ENCODE measurements at regions not wholly inside any gene's neighbourhood (a gene's known extent, or its start where the extent isn't known, plus 50 kb on each side); places are given as distances from the start of the nearest gene placed in this dataset.
A peak's percentile ranks its signal among the peaks of the same experiment; 100 is the strongest.
"Not testable (repeated sequence)": the region's sequence is repeated elsewhere in the genome, so short reads cannot be mapped to it uniquely, and the experiment has no call there.

DNA sequence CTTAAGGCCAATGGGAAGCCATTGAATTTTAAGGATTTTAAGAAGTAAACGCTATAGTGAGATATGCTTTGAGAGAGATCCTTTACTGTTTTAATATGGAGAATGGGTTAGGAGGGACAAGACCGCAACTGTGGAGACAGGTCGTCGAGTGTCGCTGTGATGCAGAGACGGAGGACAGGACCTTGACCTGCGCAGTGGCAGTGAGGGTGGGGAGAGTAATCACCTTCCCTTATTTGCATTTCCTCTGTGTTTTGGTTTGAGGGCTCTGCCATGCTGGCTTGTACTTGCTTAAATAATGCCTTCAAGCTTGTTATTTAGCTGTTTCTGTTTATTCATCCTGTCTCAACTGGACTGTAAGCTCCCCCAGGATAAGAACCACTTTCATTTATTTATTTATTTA lies 345.0 kb downstream of the FBXW7 start:
- H3K27ac Mint-ChIP-seq = no peak overlapping the region
- no peak overlapping the region for H3K4me3 Mint-ChIP-seq
- no peaks in the 10 kb centered on the region for H3K9me3 Mint-ChIP-seq
- H3K27me3 Mint-ChIP-seq = no peaks in the 10 kb centered on the region
- H3K4me1 Mint-ChIP-seq (ENCODE audit: low read depth) = peaks cover 10% of the 10 kb centered on the region
- H3K36me3 Mint-ChIP-seq (ENCODE audit: low read depth) = no peaks in the 10 kb centered on the region

DNA sequence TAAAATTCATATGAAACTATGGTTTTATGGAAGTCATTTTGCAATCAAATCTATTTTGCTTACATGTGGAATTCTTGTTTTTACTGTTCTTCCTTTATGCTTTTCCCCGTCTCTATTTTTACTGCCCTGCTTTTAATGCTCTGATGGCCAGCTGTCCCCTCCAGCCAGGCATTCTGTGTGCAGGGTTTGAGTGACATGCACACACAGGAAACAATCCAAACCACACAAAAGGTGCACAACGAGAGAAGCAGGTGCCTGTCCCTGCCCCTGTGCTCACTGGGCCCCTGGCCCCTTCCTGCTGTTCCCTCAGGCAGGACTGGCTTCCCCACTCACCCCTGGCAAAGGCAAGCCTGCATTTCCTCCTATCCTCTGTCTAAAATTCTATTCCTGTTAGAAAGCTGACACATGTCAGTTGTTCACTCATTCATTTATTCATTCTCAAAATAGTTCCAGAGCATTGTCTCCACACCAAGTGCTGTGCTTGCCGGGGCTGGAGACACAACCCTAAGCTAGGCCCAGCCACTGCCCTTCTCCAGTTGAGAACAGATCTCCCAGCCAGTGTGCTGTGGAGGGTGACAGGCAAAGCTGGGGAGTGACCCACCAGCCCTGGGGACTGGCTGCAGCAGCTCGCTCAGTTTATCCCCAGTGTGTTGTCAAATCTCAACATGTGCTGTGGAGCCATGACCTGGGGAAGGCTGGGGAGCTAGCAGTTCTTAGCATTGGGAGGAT lies 346.3 kb downstream of the FBXW7 start:
- no peaks in the 10 kb centered on the region for H3K9me3 Mint-ChIP-seq
- no peaks in the 10 kb centered on the region for H3K27me3 Mint-ChIP-seq
- H3K36me3 Mint-ChIP-seq (ENCODE audit: low read depth) = no peaks in the 10 kb centered on the region
- H3K4me3 Mint-ChIP-seq = no peak overlapping the region
- H3K4me1 Mint-ChIP-seq (ENCODE audit: low read depth) = peaks cover 10% of the 10 kb centered on the region
- H3K27ac Mint-ChIP-seq = no peak overlapping the region

GRCh38 chr4:152188801-152189200 lies 347.1 kb downstream of the FBXW7 start:
- Mint-ChIP-seq H3K27ac (no peak overlapping the region), H3K36me3 (ENCODE audit: low read depth) (no peaks in the 10 kb centered on the region), H3K4me3 (no peak overlapping the region), H3K9me3 (no peaks in the 10 kb centered on the region), H3K27me3 (no peaks in the 10 kb centered on the region), H3K4me1 (ENCODE audit: low read depth) (peaks cover 10% of the 10 kb centered on the region)

DNA sequence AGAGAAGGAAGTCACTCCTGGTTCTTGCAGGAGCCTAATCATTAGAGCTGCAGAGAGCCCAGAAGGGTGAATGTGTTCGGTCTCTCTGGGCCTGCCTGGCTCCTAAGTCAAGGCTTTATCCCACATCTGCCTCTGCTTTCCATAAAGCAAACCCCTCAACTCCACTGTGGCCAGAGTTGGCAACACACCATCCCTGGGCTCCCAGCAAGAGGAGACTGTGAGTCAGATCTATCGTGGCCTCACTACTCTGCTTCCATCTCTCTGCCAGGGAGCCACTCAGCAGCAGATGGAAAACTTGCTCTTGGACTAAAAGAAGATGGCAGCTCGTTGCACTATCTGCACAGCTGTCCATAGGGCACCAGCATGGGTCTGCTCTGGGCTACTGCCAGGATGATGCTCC lies 348.2 kb downstream of the FBXW7 start:
- Mint-ChIP-seq H3K4me1 (ENCODE audit: low read depth) (peaks cover 18% of the 10 kb centered on the region), H3K4me3 (no peak overlapping the region), H3K27me3 (no peaks in the 10 kb centered on the region), H3K27ac (no peak overlapping the region), H3K36me3 (ENCODE audit: low read depth) (no peaks in the 10 kb centered on the region), H3K9me3 (no peaks in the 10 kb centered on the region)

DNA sequence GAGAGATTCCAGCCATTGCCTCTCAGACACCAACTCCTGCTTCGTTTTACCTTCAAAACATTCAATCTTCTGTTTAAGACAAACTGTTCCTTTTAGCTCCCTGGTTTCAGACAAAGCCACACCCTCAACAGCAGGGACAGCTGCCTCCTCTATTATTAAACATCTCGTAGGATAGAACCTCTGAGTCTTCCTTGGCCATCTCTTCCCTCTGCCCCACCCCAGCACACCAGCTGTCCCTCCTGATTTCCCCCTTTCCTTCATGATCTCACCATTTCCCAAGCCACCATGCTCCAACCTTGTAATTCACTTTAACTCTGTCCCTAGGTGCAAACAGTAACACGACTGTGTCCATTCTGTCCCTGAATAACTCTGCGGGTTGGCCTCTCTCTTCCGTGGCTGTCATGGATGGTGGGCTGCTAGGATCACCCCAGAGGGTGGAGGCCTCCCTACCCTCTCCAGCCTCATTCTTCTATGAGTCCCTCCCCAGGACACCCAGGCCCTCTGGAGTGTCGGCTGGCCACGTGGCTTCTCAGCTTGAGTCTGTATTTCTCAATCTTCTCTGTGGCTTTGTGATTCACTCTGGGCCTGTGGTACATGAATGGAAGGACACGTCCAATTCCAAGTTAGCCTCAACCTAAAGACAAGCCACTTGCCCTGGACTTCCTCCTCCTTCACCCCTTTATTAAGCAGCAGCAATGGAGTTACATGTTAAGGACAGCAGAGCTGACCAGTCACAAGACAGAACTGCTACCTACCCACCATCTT lies 349.9 kb downstream of the FBXW7 start:
- Mint-ChIP-seq H3K4me1 (ENCODE audit: low read depth) (peaks cover 18% of the 10 kb centered on the region), H3K9me3 (no peaks in the 10 kb centered on the region), H3K36me3 (ENCODE audit: low read depth) (no peaks in the 10 kb centered on the region), H3K27ac (no peak overlapping the region), H3K4me3 (no peak overlapping the region), H3K27me3 (no peaks in the 10 kb centered on the region)

- H3K4me1 Mint-ChIP-seq (ENCODE audit: low read depth) = peaks cover 11% of the 10 kb centered on the region
- no peak overlapping the region for H3K27ac Mint-ChIP-seq
- no peaks in the 10 kb centered on the region for H3K36me3 Mint-ChIP-seq (ENCODE audit: low read depth)
- no peak overlapping the region for H3K4me3 Mint-ChIP-seq
- no peaks in the 10 kb centered on the region for H3K9me3 Mint-ChIP-seq
- H3K27me3 Mint-ChIP-seq = no peaks in the 10 kb centered on the region
These were observed 354.7 kb downstream of the FBXW7 start for GRCh38 chr4:152181150-152181549.

GRCh38 chr4:152180369-152180768 lies 355.5 kb downstream of the FBXW7 start:
- Mint-ChIP-seq H3K27ac (no peak overlapping the region), H3K9me3 (no peaks in the 10 kb centered on the region), H3K4me1 (ENCODE audit: low read depth) (peaks cover 8% of the 10 kb centered on the region), H3K27me3 (no peaks in the 10 kb centered on the region), H3K4me3 (no peak overlapping the region), H3K36me3 (ENCODE audit: low read depth) (no peaks in the 10 kb centered on the region)

DNA sequence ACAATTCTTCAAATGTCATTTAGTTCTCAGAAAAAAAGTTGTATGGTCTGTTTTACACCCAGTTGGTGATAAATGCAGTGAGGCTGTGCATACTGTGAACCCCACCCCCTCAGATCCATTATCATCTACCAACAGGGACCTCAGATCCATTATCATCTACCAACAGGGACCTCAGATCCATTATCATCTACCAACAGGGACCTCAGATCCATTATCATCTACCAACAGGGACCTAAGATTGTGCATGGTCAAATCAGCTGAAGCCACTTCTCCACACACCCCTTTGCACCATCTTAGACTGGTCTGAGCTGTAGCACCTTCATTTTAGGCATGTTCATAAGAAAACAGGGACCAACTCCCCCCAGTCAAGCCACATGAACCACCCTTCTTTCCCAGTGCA lies 358.4 kb downstream of the FBXW7 start:
- H3K9me3 Mint-ChIP-seq; H3K4me1 Mint-ChIP-seq (ENCODE audit: low read depth); H3K4me3 Mint-ChIP-seq; H3K27me3 Mint-ChIP-seq; H3K27ac Mint-ChIP-seq; H3K36me3 Mint-ChIP-seq (ENCODE audit: low read depth): not testable (repeated sequence)

- no peaks in the 10 kb centered on the region for H3K27me3 Mint-ChIP-seq
- no peaks in the 10 kb centered on the region for H3K4me1 Mint-ChIP-seq (ENCODE audit: low read depth)
- H3K36me3 Mint-ChIP-seq (ENCODE audit: low read depth) = no peaks in the 10 kb centered on the region
- no peaks in the 10 kb centered on the region for H3K9me3 Mint-ChIP-seq
- H3K4me3 Mint-ChIP-seq = no peak overlapping the region
- peak overlapping the region; percentile 40 for H3K27ac Mint-ChIP-seq
These were observed 359.2 kb downstream of the FBXW7 start for GRCh38 chr4:152176627-152177214.

GRCh38 chr4:152175586-152175985 lies 360.3 kb downstream of the FBXW7 start:
- no peak overlapping the region for H3K27ac Mint-ChIP-seq
- H3K4me1 Mint-ChIP-seq (ENCODE audit: low read depth) = no peaks in the 10 kb centered on the region
- no peaks in the 10 kb centered on the region for H3K36me3 Mint-ChIP-seq (ENCODE audit: low read depth)
- no peaks in the 10 kb centered on the region for H3K9me3 Mint-ChIP-seq
- no peaks in the 10 kb centered on the region for H3K27me3 Mint-ChIP-seq
- H3K4me3 Mint-ChIP-seq = no peak overlapping the region

DNA sequence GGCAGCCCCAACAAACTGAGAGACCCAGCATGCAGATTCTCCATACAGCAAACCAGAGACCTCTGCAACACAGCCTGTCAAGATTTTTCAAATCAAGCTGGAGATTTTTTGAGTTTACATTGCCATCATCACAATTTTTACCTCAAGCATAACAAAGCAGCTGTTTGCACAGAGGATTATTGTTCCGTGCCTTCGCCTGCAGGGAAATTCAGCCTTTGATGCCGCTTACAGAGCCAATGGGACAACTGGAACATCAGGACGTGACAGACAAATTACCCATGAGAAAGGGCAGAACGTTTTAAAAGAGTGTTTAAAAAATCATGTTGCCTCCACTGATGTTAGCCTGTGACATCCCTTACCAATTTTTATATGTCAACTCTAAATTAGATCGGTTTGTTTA lies 363.7 kb downstream of the FBXW7 start:
- Mint-ChIP-seq H3K4me3 (no peak overlapping the region), H3K27me3 (no peaks in the 10 kb centered on the region), H3K27ac (no peak overlapping the region), H3K36me3 (ENCODE audit: low read depth) (no peaks in the 10 kb centered on the region), H3K9me3 (no peaks in the 10 kb centered on the region), H3K4me1 (ENCODE audit: low read depth) (no peaks in the 10 kb centered on the region)

DNA sequence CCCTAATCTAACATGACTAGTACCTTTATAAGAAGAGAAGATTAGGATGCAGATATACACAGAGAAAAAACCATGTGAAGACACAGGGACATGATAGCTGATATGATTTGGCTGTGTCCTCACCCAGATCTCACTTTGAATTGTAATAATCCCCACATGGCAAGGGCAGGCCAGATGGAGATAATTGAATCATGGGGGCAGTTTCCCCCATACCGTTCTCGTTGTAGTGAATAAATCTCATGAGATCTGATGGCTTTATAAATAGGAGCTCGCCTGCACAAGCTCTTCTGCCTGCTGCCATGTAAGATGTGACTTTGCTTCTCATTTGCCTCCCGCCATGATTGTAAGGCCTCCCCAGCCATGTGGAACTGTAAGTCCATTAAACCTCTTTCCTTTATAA lies 364.3 kb downstream of the FBXW7 start:
- Mint-ChIP-seq H3K9me3 (no peaks in the 10 kb centered on the region), H3K4me1 (ENCODE audit: low read depth) (no peaks in the 10 kb centered on the region), H3K27me3 (no peaks in the 10 kb centered on the region), H3K36me3 (ENCODE audit: low read depth) (no peaks in the 10 kb centered on the region), H3K27ac (no peak overlapping the region), H3K4me3 (no peak overlapping the region)

- Mint-ChIP-seq H3K36me3 (ENCODE audit: low read depth) (no peaks in the 10 kb centered on the region), H3K4me1 (ENCODE audit: low read depth) (no peaks in the 10 kb centered on the region), H3K27me3 (no peaks in the 10 kb centered on the region), H3K4me3 (no peak overlapping the region), H3K9me3 (no peaks in the 10 kb centered on the region), H3K27ac (no peak overlapping the region)
These were observed 366.2 kb downstream of the FBXW7 start for GRCh38 chr4:152169683-152170082.

DNA sequence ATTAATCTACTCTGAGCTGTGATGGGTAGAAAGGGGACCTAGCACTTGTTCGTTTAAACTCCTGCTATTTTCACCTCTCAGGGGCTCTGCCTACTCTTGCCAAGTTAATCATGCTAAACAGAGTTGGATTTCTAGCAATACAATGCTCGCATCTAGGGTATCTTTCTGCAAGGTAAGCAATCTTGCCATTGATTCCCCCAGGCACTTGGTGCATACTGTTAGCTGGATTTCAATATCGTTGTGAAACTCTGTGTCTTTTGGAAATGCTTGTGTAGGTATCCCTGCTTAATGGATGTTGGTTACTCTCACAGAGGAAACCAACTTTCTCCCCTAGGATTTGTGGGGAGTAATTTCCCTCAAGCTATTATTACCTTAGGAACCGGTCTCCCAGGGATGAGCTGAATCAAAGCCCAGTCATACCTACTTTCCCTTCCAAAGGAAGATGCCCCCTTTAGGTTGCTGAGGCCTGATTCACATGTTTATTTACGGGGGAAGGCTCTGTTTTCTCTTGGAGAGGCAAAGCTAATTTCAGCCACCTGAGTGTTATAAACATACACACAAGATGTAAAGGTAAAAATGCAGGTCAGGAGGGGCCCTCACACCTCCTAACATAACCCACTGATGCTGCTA lies 366.8 kb downstream of the FBXW7 start:
- H3K4me3 Mint-ChIP-seq = no peak overlapping the region
- H3K27me3 Mint-ChIP-seq = no peaks in the 10 kb centered on the region
- H3K36me3 Mint-ChIP-seq (ENCODE audit: low read depth) = no peaks in the 10 kb centered on the region
- H3K4me1 Mint-ChIP-seq (ENCODE audit: low read depth) = no peaks in the 10 kb centered on the region
- no peaks in the 10 kb centered on the region for H3K9me3 Mint-ChIP-seq
- H3K27ac Mint-ChIP-seq = no peak overlapping the region

DNA sequence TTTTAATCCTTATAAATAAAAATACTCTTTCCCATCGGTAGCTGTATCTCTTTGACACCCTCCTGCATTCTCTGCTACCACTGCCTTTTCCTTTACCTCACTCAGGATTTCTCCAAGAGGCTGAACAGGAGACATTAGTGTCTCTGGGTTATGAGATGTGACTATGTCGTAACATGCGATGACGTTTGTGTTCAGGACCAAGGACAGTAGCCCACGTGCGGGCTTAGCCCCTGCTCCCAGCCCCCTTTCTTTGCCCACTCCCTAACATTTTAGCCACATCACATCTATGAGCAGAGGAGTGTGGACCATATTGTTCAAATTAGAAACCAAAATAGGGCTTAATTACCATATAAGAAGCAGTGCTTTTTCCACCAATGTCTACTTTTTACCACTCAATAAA lies 369.3 kb downstream of the FBXW7 start:
- Mint-ChIP-seq H3K27ac (no peak overlapping the region), H3K4me1 (ENCODE audit: low read depth) (no peaks in the 10 kb centered on the region), H3K27me3 (no peaks in the 10 kb centered on the region), H3K36me3 (ENCODE audit: low read depth) (no peaks in the 10 kb centered on the region), H3K4me3 (no peak overlapping the region), H3K9me3 (no peaks in the 10 kb centered on the region)
